GM19452 (cell line): ENCODE measurements at regions not wholly inside any gene's neighbourhood (a gene's known extent, or its start where the extent isn't known, plus 50 kb on each side); places are given as distances from the start of the nearest gene placed in this dataset.

Source experiments
- ATAC-seq: cut with Tn5 transposase; IDR thresholded peaks from one replicate; pipeline ENCODE4 v1.9.1; 2021; ENCODE audit not compliant: unreplicated experiment

- ATAC-seq: no peak
Measured at GRCh38 chr18:43635397-43635796, 358.1 kb upstream of the SYT4 start.

- no peak for ATAC-seq
Measured at GRCh38 chr18:43642727-43643330, 365.5 kb upstream of the SYT4 start.

GRCh38 chr18:43648002-43648401 is 370.7 kb upstream of the SYT4 start:
- no peak for ATAC-seq

- no peak for ATAC-seq
Measured at GRCh38 chr18:43649649-43650357, 372.5 kb upstream of the SYT4 start.

- no peak for ATAC-seq
Measured at GRCh38 chr18:43650426-43650825, 373.1 kb upstream of the SYT4 start.

- ATAC-seq: no peak
Measured at GRCh38 chr18:43651057-43651456, 373.8 kb upstream of the SYT4 start.

GRCh38 chr18:43656547-43656946 is 379.3 kb upstream of the SYT4 start:
- no peak for ATAC-seq

- ATAC-seq: peak; percentile 74
Measured at GRCh38 chr18:43661570-43661969, 384.3 kb upstream of the SYT4 start.

- no peak for ATAC-seq
Measured at GRCh38 chr18:43662657-43663056, 385.4 kb upstream of the SYT4 start.

- ATAC-seq: no peak
Measured at GRCh38 chr18:43663159-43663558, 385.9 kb upstream of the SYT4 start.

GRCh38 chr18:43664487-43665008 is 387.3 kb upstream of the SYT4 start:
- no peak for ATAC-seq

GRCh38 chr18:43665105-43665788 is 388.0 kb upstream of the SYT4 start:
- no peak for ATAC-seq

- ATAC-seq: no peak
Measured at GRCh38 chr18:43668866-43669265, 391.6 kb upstream of the SYT4 start.

- no peak for ATAC-seq
Measured at GRCh38 chr18:43671431-43671830, 394.1 kb upstream of the SYT4 start.

GRCh38 chr18:43680096-43680495 is 402.8 kb upstream of the SYT4 start:
- no peak for ATAC-seq

- no peak for ATAC-seq
Measured at GRCh38 chr18:43681661-43682060, 404.4 kb upstream of the SYT4 start.

GRCh38 chr18:43682196-43682595 is 404.9 kb upstream of the SYT4 start:
- no peak for ATAC-seq

- ATAC-seq: no peak
Measured at GRCh38 chr18:43686709-43687108, 409.4 kb upstream of the SYT4 start.

- no peak for ATAC-seq
Measured at GRCh38 chr18:43692099-43692690, 414.9 kb upstream of the SYT4 start.

GRCh38 chr18:43702399-43702798 is 425.1 kb upstream of the SYT4 start:
- no peak for ATAC-seq

- no peak for ATAC-seq
Measured at GRCh38 chr18:43703050-43703449, 425.8 kb upstream of the SYT4 start.

GRCh38 chr18:43705850-43706249 is 428.6 kb upstream of the SYT4 start:
- no peak for ATAC-seq
